ENCODE measurements at regions not wholly inside any gene's neighbourhood (a gene's known extent, or its start where the extent isn't known, plus 50 kb on each side); places are given as distances from the start of the nearest gene placed in this dataset.
"Not testable (repeated sequence)": the region's sequence is repeated elsewhere in the genome, so short reads cannot be mapped to it uniquely, and the experiment has no call there.

DNA sequence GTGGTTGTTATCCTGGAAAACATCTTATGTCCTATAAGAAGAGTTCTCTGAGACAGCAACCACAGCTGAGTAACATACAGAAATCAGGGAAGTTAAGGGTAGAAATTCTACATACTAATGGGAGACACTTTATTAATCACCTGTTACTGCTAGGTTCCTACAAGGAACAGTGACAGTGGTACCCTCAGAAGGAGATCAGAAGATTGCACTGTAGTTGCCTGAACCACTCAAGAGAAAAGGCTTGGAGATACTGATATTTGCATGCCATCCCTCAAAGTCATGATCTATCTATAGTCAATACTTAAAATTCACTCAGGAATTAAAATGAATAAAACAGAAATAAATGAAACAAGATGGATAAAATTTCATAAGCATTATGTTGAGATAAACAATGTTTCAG lies 136.0 kb downstream of the LMLN start:
- no peak overlapping the region for H2BK5ac ChIP-seq (ENCODE audit: low read length)

GRCh38 chr3:198097048-198097447 lies 137.0 kb downstream of the LMLN start:
- no peaks in the 10 kb centered on the region for H3K36me3 ChIP-seq (replicated peaks in 1 of 2; ENCODE audit: control insufficient read depth in 2 of 2, insufficient read depth in 2 of 2, low read length in 2 of 2)
- no peak overlapping the region for H3K18ac ChIP-seq (ENCODE audit: low read length)
- no peaks in the 10 kb centered on the region for H3K4me1 ChIP-seq (ENCODE audit: control insufficient read depth in 2 of 2, insufficient read depth in 1 of 2, low read depth in 1 of 2, low read length in 2 of 2)
- H2BK12ac ChIP-seq (ENCODE audit: low read length) = no peak overlapping the region
- H2BK5ac ChIP-seq (ENCODE audit: low read length) = no peak overlapping the region
- no peak overlapping the region for H3K4ac ChIP-seq (ENCODE audit: low read length)
- peaks cover 0 to 10% (median 0%) of the 10 kb centered on the region in 3 experiments for H3K27me3 ChIP-seq (ENCODE audit: control insufficient read depth in 3 of 3, insufficient read depth in 3 of 3, low read depth in 1 of 3, low read length in 3 of 3)
- WGBS, 2 donors (ENCODE audit: extremely low coverage in 2 of 2, insufficient read length in 2 of 2, insufficient replicate concordance in 1 of 2) = no CpG with 5 or more reads among the region's 7 CpGs
- H3K27ac ChIP-seq (replicated peaks; ENCODE audit: low read length) = no peak overlapping the region
- no peak overlapping the region for H2AFZ ChIP-seq (ENCODE audit: low read length)
- no peak overlapping the region for H4K8ac ChIP-seq (ENCODE audit: low read depth, low read length)
- H3K9ac ChIP-seq (ENCODE audit: low read depth, low read length, poor library complexity) = no peak overlapping the region
- no peak overlapping the region for H3K23ac ChIP-seq (ENCODE audit: low read depth, low read length, poor library complexity)
- H2BK120ac ChIP-seq (ENCODE audit: low read depth, low read length) = no peak overlapping the region
- H2AK5ac ChIP-seq (ENCODE audit: low read depth, low read length) = no peak overlapping the region
- DNase-seq (ENCODE audit: low spot score) = no peak
- no peak overlapping the region for H2BK15ac ChIP-seq (ENCODE audit: low read length)
- H3K14ac ChIP-seq (ENCODE audit: low read length) = no peak overlapping the region
- no peak overlapping the region for H3K4me2 ChIP-seq (ENCODE audit: insufficient read depth, low read length, poor library complexity, severe bottlenecking)
- H3K4me3 ChIP-seq (ENCODE audit: low read length in 2 of 2) = no peak overlapping the region
- no peaks in the 10 kb centered on the region for H3K9me3 ChIP-seq (replicated peaks in 1 of 2; ENCODE audit: control insufficient read depth in 2 of 2, insufficient read depth in 1 of 2, low read depth in 1 of 2, low read length in 2 of 2)
- H3K79me1 ChIP-seq (ENCODE audit: low read depth, low read length) = no peaks in the 10 kb centered on the region
- H4K91ac ChIP-seq (ENCODE audit: low read depth, low read length, poor library complexity) = no peak overlapping the region

More for the DNA sequence above, 136.0 kb downstream of the LMLN start:
- H3K4me2 ChIP-seq (ENCODE audit: insufficient read depth, low read length, poor library complexity, severe bottlenecking) = no peak overlapping the region
- H2AK5ac ChIP-seq (ENCODE audit: low read depth, low read length) = no peak overlapping the region
- no peak overlapping the region for H2BK15ac ChIP-seq (ENCODE audit: low read length)
- no peak overlapping the region for H3K27ac ChIP-seq (replicated peaks; ENCODE audit: low read length)
- H3K27me3 ChIP-seq (ENCODE audit: control insufficient read depth in 3 of 3, insufficient read depth in 3 of 3, low read depth in 1 of 3, low read length in 3 of 3) = peaks cover 0 to 10% (median 0%) of the 10 kb centered on the region in 3 experiments
- no peaks in the 10 kb centered on the region for H3K4me1 ChIP-seq (ENCODE audit: control insufficient read depth in 2 of 2, insufficient read depth in 1 of 2, low read depth in 1 of 2, low read length in 2 of 2)
- no peak overlapping the region for H4K8ac ChIP-seq (ENCODE audit: low read depth, low read length)
- no peak overlapping the region for H3K9ac ChIP-seq (ENCODE audit: low read depth, low read length, poor library complexity)
- no peaks in the 10 kb centered on the region for H3K79me1 ChIP-seq (ENCODE audit: low read depth, low read length)
- H2BK120ac ChIP-seq (ENCODE audit: low read depth, low read length) = no peak overlapping the region
- H4K91ac ChIP-seq (ENCODE audit: low read depth, low read length, poor library complexity) = no peak overlapping the region
- H3K4me3 ChIP-seq (ENCODE audit: low read length in 2 of 2) = no peak overlapping the region
- H3K4ac ChIP-seq (ENCODE audit: low read length) = no peak overlapping the region
- no peak overlapping the region for H3K14ac ChIP-seq (ENCODE audit: low read length)
- no peak overlapping the region for H3K18ac ChIP-seq (ENCODE audit: low read length)
- no peaks in the 10 kb centered on the region for H3K9me3 ChIP-seq (replicated peaks in 1 of 2; ENCODE audit: control insufficient read depth in 2 of 2, insufficient read depth in 1 of 2, low read depth in 1 of 2, low read length in 2 of 2)
- no peak overlapping the region for H2BK12ac ChIP-seq (ENCODE audit: low read length)
- no peak overlapping the region for H2AFZ ChIP-seq (ENCODE audit: low read length)
- no peaks in the 10 kb centered on the region for H3K36me3 ChIP-seq (replicated peaks in 1 of 2; ENCODE audit: control insufficient read depth in 2 of 2, insufficient read depth in 2 of 2, low read length in 2 of 2)
- no peak for DNase-seq (ENCODE audit: low spot score)
- H3K23ac ChIP-seq (ENCODE audit: low read depth, low read length, poor library complexity) = no peak overlapping the region

GRCh38 chr3:198098661-198099081 lies 138.7 kb downstream of the LMLN start:
- not testable (repeated sequence) for H3K9me3 ChIP-seq (replicated peaks in 1 of 2; ENCODE audit: control insufficient read depth in 2 of 2, insufficient read depth in 1 of 2, low read depth in 1 of 2, low read length in 2 of 2); H3K4me1 ChIP-seq (ENCODE audit: control insufficient read depth in 2 of 2, insufficient read depth in 1 of 2, low read depth in 1 of 2, low read length in 2 of 2); H3K79me1 ChIP-seq (ENCODE audit: low read depth, low read length); H2BK15ac ChIP-seq (ENCODE audit: low read length); H2AK5ac ChIP-seq (ENCODE audit: low read depth, low read length); H3K27ac ChIP-seq (replicated peaks; ENCODE audit: low read length); DNase-seq (ENCODE audit: low spot score); H3K18ac ChIP-seq (ENCODE audit: low read length); H3K4me2 ChIP-seq (ENCODE audit: insufficient read depth, low read length, poor library complexity, severe bottlenecking); H3K4me3 ChIP-seq (ENCODE audit: low read length in 2 of 2); H3K9ac ChIP-seq (ENCODE audit: low read depth, low read length, poor library complexity); H3K14ac ChIP-seq (ENCODE audit: low read length); H3K4ac ChIP-seq (ENCODE audit: low read length); H3K23ac ChIP-seq (ENCODE audit: low read depth, low read length, poor library complexity); H2BK120ac ChIP-seq (ENCODE audit: low read depth, low read length); H3K27me3 ChIP-seq (ENCODE audit: control insufficient read depth in 3 of 3, insufficient read depth in 3 of 3, low read depth in 1 of 3, low read length in 3 of 3); H4K91ac ChIP-seq (ENCODE audit: low read depth, low read length, poor library complexity); H3K36me3 ChIP-seq (replicated peaks in 1 of 2; ENCODE audit: control insufficient read depth in 2 of 2, insufficient read depth in 2 of 2, low read length in 2 of 2); H4K8ac ChIP-seq (ENCODE audit: low read depth, low read length); H2BK12ac ChIP-seq (ENCODE audit: low read length); H2BK5ac ChIP-seq (ENCODE audit: low read length); H2AFZ ChIP-seq (ENCODE audit: low read length)
- no CpG with 5 or more reads among the region's 9 CpGs for WGBS, 2 donors (ENCODE audit: extremely low coverage in 2 of 2, insufficient read length in 2 of 2, insufficient replicate concordance in 1 of 2)

GRCh38 chr3:198103070-198103469 lies 143.1 kb downstream of the LMLN start:
- not testable (repeated sequence) for H2BK12ac ChIP-seq (ENCODE audit: low read length); H3K4me1 ChIP-seq (ENCODE audit: control insufficient read depth in 2 of 2, insufficient read depth in 1 of 2, low read depth in 1 of 2, low read length in 2 of 2); H2BK5ac ChIP-seq (ENCODE audit: low read length); H3K4me3 ChIP-seq (ENCODE audit: low read length in 2 of 2); H3K4ac ChIP-seq (ENCODE audit: low read length); H2AFZ ChIP-seq (ENCODE audit: low read length); H3K9ac ChIP-seq (ENCODE audit: low read depth, low read length, poor library complexity); H3K79me1 ChIP-seq (ENCODE audit: low read depth, low read length); H3K4me2 ChIP-seq (ENCODE audit: insufficient read depth, low read length, poor library complexity, severe bottlenecking); H4K8ac ChIP-seq (ENCODE audit: low read depth, low read length); H3K27me3 ChIP-seq (ENCODE audit: control insufficient read depth in 3 of 3, insufficient read depth in 3 of 3, low read depth in 1 of 3, low read length in 3 of 3); H3K9me3 ChIP-seq (replicated peaks in 1 of 2; ENCODE audit: control insufficient read depth in 2 of 2, insufficient read depth in 1 of 2, low read depth in 1 of 2, low read length in 2 of 2); H3K36me3 ChIP-seq (replicated peaks in 1 of 2; ENCODE audit: control insufficient read depth in 2 of 2, insufficient read depth in 2 of 2, low read length in 2 of 2); H3K14ac ChIP-seq (ENCODE audit: low read length); H3K27ac ChIP-seq (replicated peaks; ENCODE audit: low read length); H2BK120ac ChIP-seq (ENCODE audit: low read depth, low read length); H3K23ac ChIP-seq (ENCODE audit: low read depth, low read length, poor library complexity); H3K18ac ChIP-seq (ENCODE audit: low read length); H2AK5ac ChIP-seq (ENCODE audit: low read depth, low read length); DNase-seq (ENCODE audit: low spot score); H2BK15ac ChIP-seq (ENCODE audit: low read length); H4K91ac ChIP-seq (ENCODE audit: low read depth, low read length, poor library complexity)
- WGBS, 2 donors (ENCODE audit: extremely low coverage in 2 of 2, insufficient read length in 2 of 2, insufficient replicate concordance in 1 of 2) = no CpG with 5 or more reads among the region's 10 CpGs
